Endothelial cell of umbilical vein (primary cell): ENCODE measurements at regions not wholly inside any gene's neighbourhood (a gene's known extent, or its start where the extent isn't known, plus 50 kb on each side); places are given as distances from the start of the nearest gene placed in this dataset.

Source experiments
- BruUV-seq: library from RNA; stranded (reverse); fragments of 400-500 nt; replicated peaks from 2 replicates; lab custom pipeline; 2021; lab: Mats Ljungman, UMichigan
- CTCF ChIA-PET: fragments of 300-600, 350-600 bp; sonication (Branson Sonifier 250); formaldehyde crosslinking; loops from one replicate; lab custom pipeline; 2021; ENCODE audit warnings: antibody characterized with exemption, inconsistent platforms; lab: Charles Lee
- POLR2A ChIA-PET: fragments of 300-600, 350-600 bp; sonication (Branson Sonifier 250); formaldehyde crosslinking; loops from one replicate; lab custom pipeline; 2021; ENCODE audit warnings: antibody characterized with exemption, inconsistent platforms; lab: Charles Lee
- DNase-seq: peaks from one replicate; pipeline ENCODE4 v3.0.0-alpha.2; 2011; ENCODE audit warnings: low read depth, low spot score
- FAIRE-seq: peaks from 2 replicates; lab custom pipeline; 2011; peaks lifted over from hg19 to GRCh38; lab: Jason Lieb, UNC
- H2AFZ ChIP-seq: 2 replicates; pipeline ENCODE4 v1.6.0; 2012; ENCODE audit warnings: low read depth, low read length, control low read depth, inconsistent platforms
- H3K27ac ChIP-seq: 2 replicates; pipeline ENCODE4 v1.5.1; 2011; ENCODE audit warnings: low read depth, mild to moderate bottlenecking, control low read depth, low read length, moderate library complexity; ENCODE audit not compliant: insufficient read depth
- H3K27me3 ChIP-seq, 2 experiments: 2 replicates each; pipeline versions ENCODE4 v1.6.0 to v1.6.1; 2011; ENCODE audit warnings: low read length in 2 of 2, mixed read lengths in 1 of 2; ENCODE audit not compliant: control insufficient read depth in 2 of 2, insufficient read depth in 2 of 2
- H3K36me3 ChIP-seq, 2 experiments: 2 replicates in 1 of 2; 3 replicates in 1 of 2; pipeline ENCODE4 v1.5.1; 2011; ENCODE audit warnings: low read length in 2 of 2, mild to moderate bottlenecking in 1 of 2, moderate library complexity in 1 of 2; ENCODE audit not compliant: control insufficient read depth in 2 of 2, insufficient read depth in 2 of 2; ENCODE audit errors: extremely low read depth in 1 of 2
- H3K4me1 ChIP-seq: 3 replicates; pipeline ENCODE4 v1.5.1; 2011; ENCODE audit warnings: mild to moderate bottlenecking, low read length; ENCODE audit not compliant: control insufficient read depth, insufficient read depth; ENCODE audit errors: extremely low read depth
- H3K4me2 ChIP-seq: 2 replicates; pipeline ENCODE4 v1.6.1; 2011; ENCODE audit warnings: low read length, control low read depth, mixed read lengths; ENCODE audit not compliant: insufficient read depth
- H3K4me3 ChIP-seq, 3 experiments: fragments of 200-600 bp in 1 of 3; sonication (generic), shearing (Covaris generic) in 1 of 3; replicated peaks in 1 of 3; 2 replicates each; pipeline ENCODE4 v1.5.1; 2011 to 2016; ENCODE audit warnings: control low read depth in 3 of 3, low read length in 3 of 3, mild to moderate bottlenecking in 2 of 3, inconsistent platforms in 1 of 3, low read depth in 1 of 3, moderate library complexity in 1 of 3; ENCODE audit not compliant: insufficient read depth in 1 of 3
- H3K79me2 ChIP-seq: 2 replicates; pipeline ENCODE4 v1.6.0; 2012; ENCODE audit warnings: low read length, inconsistent platforms; ENCODE audit not compliant: control insufficient read depth, insufficient read depth
- H3K9ac ChIP-seq: replicated peaks from 2 replicates; pipeline ENCODE3; 2011; ENCODE audit warnings: low read length, control low read depth; ENCODE audit not compliant: insufficient read depth; ENCODE audit errors: extremely low read depth
- H3K9me1 ChIP-seq: replicated peaks from 3 replicates; pipeline ENCODE4 v1.6.0; 2011; ENCODE audit warnings: mild to moderate bottlenecking, low read length; ENCODE audit not compliant: control insufficient read depth, insufficient read depth; ENCODE audit errors: extremely low read depth
- H3K9me3 ChIP-seq: replicated peaks from 2 replicates; pipeline ENCODE4 v1.5.1; 2012; ENCODE audit warnings: low read length, inconsistent platforms; ENCODE audit not compliant: control insufficient read depth, insufficient read depth
- H4K20me1 ChIP-seq: replicated peaks from 2 replicates; pipeline ENCODE3; 2011; ENCODE audit warnings: mild to moderate bottlenecking, low read length; ENCODE audit not compliant: control insufficient read depth, insufficient read depth; ENCODE audit errors: extremely low read depth
- EZH2 ChIP-seq: IDR thresholded peaks from 2 replicates; pipeline ENCODE4 v1.6.1; 2012; ENCODE audit warnings: borderline replicate concordance, low read depth, mild to moderate bottlenecking, moderate library complexity, low read length, inconsistent platforms; ENCODE audit not compliant: severe bottlenecking
- FOS ChIP-seq: IDR thresholded peaks from 2 replicates; pipeline ENCODE4 v1.6.1; 2011; ENCODE audit warnings: mild to moderate bottlenecking, low read length, moderate library complexity, borderline replicate concordance; ENCODE audit not compliant: insufficient read depth
- GATA2 ChIP-seq: IDR thresholded peaks from 2 replicates; pipeline ENCODE4 v1.7.0; 2011; ENCODE audit warnings: low read depth, mild to moderate bottlenecking, moderate library complexity, mixed read lengths, low read length; ENCODE audit not compliant: insufficient read length, insufficient read depth
- JUN ChIP-seq: IDR thresholded peaks from 2 replicates; pipeline ENCODE4 v1.6.1; 2011; ENCODE audit warnings: borderline replicate concordance, low read depth; ENCODE audit not compliant: insufficient read length, insufficient read depth
- MYC ChIP-seq: IDR thresholded peaks from one replicate; pipeline ENCODE4 v1.6.1; 2011; ENCODE audit warnings: mild to moderate bottlenecking, low read depth, low read length
- POLR2A ChIP-seq: IDR thresholded peaks from 2 replicates; pipeline ENCODE4 v1.6.1; 2012; ENCODE audit warnings: low read depth, mild to moderate bottlenecking, control low read depth, low read length
- POLR2AphosphoS5 ChIP-seq: IDR thresholded peaks from 2 replicates; pipeline ENCODE4 v1.6.1; 2012; ENCODE audit warnings: low read depth, mild to moderate bottlenecking, control low read depth, low read length, moderate library complexity; ENCODE audit not compliant: insufficient read depth
- dilution Hi-C: fragments of 300-500 bp; cut with MboI; formaldehyde crosslinking; loops from one replicate; pipeline ENCODE4 v1.15.0; 2019; ENCODE audit warnings: low sequenced_read_pairs; ENCODE audit not compliant: extremely low pct_ligation_motif_present
- intact Hi-C: fragments of 100-400 bp; cut with micrococcal nuclease; formaldehyde crosslinking; loops from one replicate; pipeline ENCODE4 v1.10.0; 2022
- TF ChIP-seq, protein P1 (sequence below): IDR thresholded peaks from 2 replicates; pipeline ENCODE4 v1.6.1; 2011; ENCODE audit not compliant: insufficient read depth, insufficient read length
- TF ChIP-seq, protein P2 (sequence below), 2 donors: IDR thresholded peaks; 1 replicate in 1 of 2; 2 replicates in 1 of 2; pipeline ENCODE4 v1.5.1; 2011; ENCODE audit warnings: low read length in 2 of 2, mild to moderate bottlenecking in 2 of 2, moderate library complexity in 2 of 2, control low read depth in 1 of 2, inconsistent platforms in 1 of 2, low read depth in 1 of 2; ENCODE audit not compliant: insufficient read depth in 1 of 2; ENCODE audit errors: extremely low read depth in 1 of 2

DNA sequence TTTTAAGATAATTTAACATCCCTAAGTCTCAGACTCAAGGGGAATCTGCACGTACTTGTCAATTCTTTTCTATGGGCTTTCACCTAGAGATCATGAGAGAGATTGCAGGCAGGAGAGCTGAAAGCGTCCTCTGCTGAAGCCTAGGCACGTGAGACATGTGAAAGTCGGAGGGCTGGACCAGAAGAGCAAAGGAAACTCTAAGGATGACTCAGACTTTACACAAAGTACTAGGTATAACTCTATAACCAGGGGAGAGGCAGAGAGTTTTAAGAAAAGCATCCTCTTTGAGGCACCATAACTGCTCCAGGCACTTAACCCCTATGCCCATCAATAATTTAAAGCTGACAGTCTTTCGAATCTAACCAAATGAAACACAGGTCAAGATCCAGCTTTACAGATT is 436.6 kb downstream of the VGLL3 start:
- Histone ChIP-seq H3K27me3 (no peaks in the 10 kb centered on the region), H3K4me1 (no peaks in the 10 kb centered on the region), H3K9me3 (peaks cover 3% of the 10 kb centered on the region), H3K79me2 (no peaks in the 10 kb centered on the region), H3K4me3 (no peak overlapping the region), H3K9ac (no peak overlapping the region), H3K9me1 (no peaks in the 10 kb centered on the region), H4K20me1 (no peaks in the 10 kb centered on the region), H2AFZ (no peak overlapping the region), H3K4me2 (no peak overlapping the region), H3K36me3 (no peaks in the 10 kb centered on the region), H3K27ac (no peak overlapping the region)
- BruUV-seq: no TSS peak
- FAIRE-seq (no peak), DNase-seq (no peak)
- CTCF ChIA-PET: no interaction called here
- dilution Hi-C loops (no loop called here), intact Hi-C loops (no loop called here)
- POLR2A ChIA-PET: no interaction called here
- TF ChIP-seq JUN: no peak
- TF ChIP-seq, protein P1, sequence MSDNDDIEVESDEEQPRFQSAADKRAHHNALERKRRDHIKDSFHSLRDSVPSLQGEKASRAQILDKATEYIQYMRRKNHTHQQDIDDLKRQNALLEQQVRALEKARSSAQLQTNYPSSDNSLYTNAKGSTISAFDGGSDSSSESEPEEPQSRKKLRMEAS: no peak
- no peak for TF ChIP-seq GATA2
- no peak for TF ChIP-seq FOS
- no peak for TF ChIP-seq POLR2A
- TF ChIP-seq EZH2: no peak
- no peak for TF ChIP-seq POLR2AphosphoS5
- TF ChIP-seq MYC: no peak
- TF ChIP-seq, protein P2, sequence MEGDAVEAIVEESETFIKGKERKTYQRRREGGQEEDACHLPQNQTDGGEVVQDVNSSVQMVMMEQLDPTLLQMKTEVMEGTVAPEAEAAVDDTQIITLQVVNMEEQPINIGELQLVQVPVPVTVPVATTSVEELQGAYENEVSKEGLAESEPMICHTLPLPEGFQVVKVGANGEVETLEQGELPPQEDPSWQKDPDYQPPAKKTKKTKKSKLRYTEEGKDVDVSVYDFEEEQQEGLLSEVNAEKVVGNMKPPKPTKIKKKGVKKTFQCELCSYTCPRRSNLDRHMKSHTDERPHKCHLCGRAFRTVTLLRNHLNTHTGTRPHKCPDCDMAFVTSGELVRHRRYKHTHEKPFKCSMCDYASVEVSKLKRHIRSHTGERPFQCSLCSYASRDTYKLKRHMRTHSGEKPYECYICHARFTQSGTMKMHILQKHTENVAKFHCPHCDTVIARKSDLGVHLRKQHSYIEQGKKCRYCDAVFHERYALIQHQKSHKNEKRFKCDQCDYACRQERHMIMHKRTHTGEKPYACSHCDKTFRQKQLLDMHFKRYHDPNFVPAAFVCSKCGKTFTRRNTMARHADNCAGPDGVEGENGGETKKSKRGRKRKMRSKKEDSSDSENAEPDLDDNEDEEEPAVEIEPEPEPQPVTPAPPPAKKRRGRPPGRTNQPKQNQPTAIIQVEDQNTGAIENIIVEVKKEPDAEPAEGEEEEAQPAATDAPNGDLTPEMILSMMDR (IDR thresholded peaks at IDR 0.05; ENCODE audit: extremely low read depth in 1 of 2, insufficient read depth in 1 of 2, low read depth in 1 of 2, low read length in 2 of 2): no peak
